Panc1 (cell line): ENCODE measurements at regions not wholly inside any gene's neighbourhood (a gene's known extent, or its start where the extent isn't known, plus 50 kb on each side); places are given as distances from the start of the nearest gene placed in this dataset.

Experiments
- ATAC-seq: fragments of 200-7000 bp; cut with Tn5 transposase; 2 replicates; pipeline ENCODE4 v1.9.1; 2020; ENCODE audit warnings: mild to moderate bottlenecking, moderate library complexity
- BruUV-seq: library from RNA; stranded (reverse); fragments of 400-500 nt; replicated peaks from 2 replicates; lab custom pipeline; 2021; lab: Mats Ljungman, UMichigan
- CTCF ChIA-PET: fragments of 300-600 bp; sonication (Branson Sonifier 250); formaldehyde crosslinking; loops from one replicate; lab custom pipeline; 2022; ENCODE audit warnings: antibody characterized with exemption; lab: Charles Lee
- POLR2A ChIA-PET: fragments of 300-600 bp; sonication (Branson Sonifier 250); formaldehyde crosslinking; loops from one replicate; lab custom pipeline; 2022; ENCODE audit warnings: antibody characterized with exemption; lab: Charles Lee
- DNase-seq: peaks from one replicate; pipeline ENCODE4 v3.0.0-alpha.2; 2010; ENCODE audit warnings: low read depth, low spot score
- H3K27ac ChIP-seq: 2 replicates; pipeline ENCODE4 v1.5.1; 2011; ENCODE audit warnings: mild to moderate bottlenecking, low read length, inconsistent platforms
- H3K27me3 ChIP-seq: fragments of 200-500 bp; sonication (Bioruptor generic); 2 replicates; pipeline ENCODE4 v1.6.0; 2014; ENCODE audit warnings: low read length, inconsistent platforms; ENCODE audit not compliant: control insufficient read depth, insufficient read depth
- H3K36me3 ChIP-seq: fragments of 200-500 bp; sonication (Bioruptor generic); 2 replicates; pipeline ENCODE4 v1.5.1; 2014; ENCODE audit warnings: inconsistent platforms, mild to moderate bottlenecking, low read length, moderate library complexity; ENCODE audit not compliant: control insufficient read depth, insufficient read depth
- H3K4me1 ChIP-seq: 2 replicates; pipeline ENCODE4 v1.5.1; 2011; ENCODE audit warnings: inconsistent platforms, mild to moderate bottlenecking, low read length, moderate library complexity; ENCODE audit not compliant: control insufficient read depth, insufficient read depth
- H3K4me3 ChIP-seq, 2 experiments: 2 replicates each; pipeline ENCODE4 v1.5.1; 2011 to 2012; ENCODE audit warnings: low read depth in 2 of 2, low read length in 2 of 2, mild to moderate bottlenecking in 2 of 2, inconsistent platforms in 1 of 2, moderate library complexity in 1 of 2
- H3K9me3 ChIP-seq: fragments of 200-500 bp; sonication (Bioruptor generic); 2 replicates; pipeline ENCODE4 v1.5.1; 2014; ENCODE audit warnings: low read depth, mild to moderate bottlenecking, inconsistent platforms, low read length, moderate library complexity; ENCODE audit not compliant: control insufficient read depth, insufficient read depth
- CTCF ChIP-seq: fragments of 450-650 bp; IDR thresholded peaks from 2 replicates; pipeline ENCODE4 v1.5.1; 2017; ENCODE audit warnings: mild to moderate bottlenecking
- POLR2AphosphoS5 ChIP-seq: IDR thresholded peaks from 2 replicates; pipeline ENCODE4 v1.6.1; 2012; ENCODE audit warnings: mild to moderate bottlenecking, low read depth, low read length, moderate library complexity
- SIN3A ChIP-seq: IDR thresholded peaks from 2 replicates; pipeline ENCODE4 v1.6.1; 2012; ENCODE audit warnings: low read depth, mild to moderate bottlenecking, low read length, moderate library complexity, borderline replicate concordance; ENCODE audit not compliant: insufficient read depth
- TCF7L2 ChIP-seq: IDR thresholded peaks from 2 replicates; pipeline ENCODE4 v1.6.1; 2011; ENCODE audit warnings: mild to moderate bottlenecking, low read depth, low read length, inconsistent platforms
- in situ Hi-C: cut with HindIII; loops from 2 replicates; pipeline ENCODE4 v1.10.0; 2016; ENCODE audit warnings: low sequenced_read_pairs, low pct_unique_long_range_greater_than_20kb
- intact Hi-C: fragments of 100-400 bp; cut with micrococcal nuclease; formaldehyde crosslinking; loops from one replicate; pipeline ENCODE4 v1.10.0; 2022; ENCODE audit not compliant: unreplicated experiment
- TF ChIP-seq, protein P1 (sequence below), 2 experiments: IDR thresholded peaks; 2 replicates each; pipeline ENCODE4 v1.6.1; 2011 to 2012; ENCODE audit warnings: low read depth in 2 of 2, control low read depth in 1 of 2, low read length in 1 of 2, mild to moderate bottlenecking in 1 of 2, moderate library complexity in 1 of 2; ENCODE audit not compliant: insufficient read depth in 1 of 2

GRCh38 chr12:30843211-30843610 is 83.3 kb upstream of the TSPAN11 start:
- Histone ChIP-seq H3K27ac (no peak overlapping the region), H3K36me3 (no peaks in the 10 kb centered on the region), H3K4me3 (no peak overlapping the region), H3K9me3 (no peaks in the 10 kb centered on the region), H3K27me3 (peaks cover 5% of the 10 kb centered on the region; the same call in 1 of the 2 replicates), H3K4me1 (no peaks in the 10 kb centered on the region)
- intact Hi-C loops, result no loop called here
- ChIA-PET CTCF (no interaction called here), POLR2A (no interaction called here)
- ATAC-seq, result no peak
- TF ChIP-seq POLR2AphosphoS5 (no peak), SIN3A (no peak), CTCF (no peak), TCF7L2 (no peak)
- TF ChIP-seq, protein P1, sequence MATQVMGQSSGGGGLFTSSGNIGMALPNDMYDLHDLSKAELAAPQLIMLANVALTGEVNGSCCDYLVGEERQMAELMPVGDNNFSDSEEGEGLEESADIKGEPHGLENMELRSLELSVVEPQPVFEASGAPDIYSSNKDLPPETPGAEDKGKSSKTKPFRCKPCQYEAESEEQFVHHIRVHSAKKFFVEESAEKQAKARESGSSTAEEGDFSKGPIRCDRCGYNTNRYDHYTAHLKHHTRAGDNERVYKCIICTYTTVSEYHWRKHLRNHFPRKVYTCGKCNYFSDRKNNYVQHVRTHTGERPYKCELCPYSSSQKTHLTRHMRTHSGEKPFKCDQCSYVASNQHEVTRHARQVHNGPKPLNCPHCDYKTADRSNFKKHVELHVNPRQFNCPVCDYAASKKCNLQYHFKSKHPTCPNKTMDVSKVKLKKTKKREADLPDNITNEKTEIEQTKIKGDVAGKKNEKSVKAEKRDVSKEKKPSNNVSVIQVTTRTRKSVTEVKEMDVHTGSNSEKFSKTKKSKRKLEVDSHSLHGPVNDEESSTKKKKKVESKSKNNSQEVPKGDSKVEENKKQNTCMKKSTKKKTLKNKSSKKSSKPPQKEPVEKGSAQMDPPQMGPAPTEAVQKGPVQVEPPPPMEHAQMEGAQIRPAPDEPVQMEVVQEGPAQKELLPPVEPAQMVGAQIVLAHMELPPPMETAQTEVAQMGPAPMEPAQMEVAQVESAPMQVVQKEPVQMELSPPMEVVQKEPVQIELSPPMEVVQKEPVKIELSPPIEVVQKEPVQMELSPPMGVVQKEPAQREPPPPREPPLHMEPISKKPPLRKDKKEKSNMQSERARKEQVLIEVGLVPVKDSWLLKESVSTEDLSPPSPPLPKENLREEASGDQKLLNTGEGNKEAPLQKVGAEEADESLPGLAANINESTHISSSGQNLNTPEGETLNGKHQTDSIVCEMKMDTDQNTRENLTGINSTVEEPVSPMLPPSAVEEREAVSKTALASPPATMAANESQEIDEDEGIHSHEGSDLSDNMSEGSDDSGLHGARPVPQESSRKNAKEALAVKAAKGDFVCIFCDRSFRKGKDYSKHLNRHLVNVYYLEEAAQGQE (IDR thresholded peaks at IDR 0.05; ENCODE audit: insufficient read depth in 1 of 2, low read depth in 2 of 2, low read length in 1 of 2), result no peak
- in situ Hi-C loops, result no loop called here
- no TSS peak for BruUV-seq
- DNase-seq, result no peak

GRCh38 chr12:30840715-30841114 is 85.8 kb upstream of the TSPAN11 start:
- Histone ChIP-seq H3K4me3 (no peak overlapping the region), H3K4me1 (no peaks in the 10 kb centered on the region), H3K9me3 (no peaks in the 10 kb centered on the region), H3K27ac (no peak overlapping the region), H3K27me3 (peaks cover 13% of the 10 kb centered on the region), H3K36me3 (no peaks in the 10 kb centered on the region)
- no peak for TF ChIP-seq SIN3A
- no peak for TF ChIP-seq TCF7L2
- TF ChIP-seq, protein P1 (IDR thresholded peaks at IDR 0.05; ENCODE audit: insufficient read depth in 1 of 2, low read depth in 2 of 2, low read length in 1 of 2), result no peak
- no peak for TF ChIP-seq POLR2AphosphoS5
- TF ChIP-seq CTCF, result no peak
- no TSS peak for BruUV-seq
- DNase-seq, result no peak
- POLR2A ChIA-PET, result no interaction called here
- intact Hi-C loops (no loop called here), in situ Hi-C loops (no loop called here)
- CTCF ChIA-PET, result no interaction called here
- ATAC-seq, result no peak
